GM19324 (cell line): ENCODE measurements at regions not wholly inside any gene's neighbourhood (a gene's known extent, or its start where the extent isn't known, plus 50 kb on each side); places are given as distances from the start of the nearest gene placed in this dataset.
A peak's percentile ranks its signal among the peaks of the same experiment; 100 is the strongest.

ENCODE experiments used
- ATAC-seq: cut with Tn5 transposase; IDR thresholded peaks from one replicate; pipeline ENCODE4 v1.9.1; 2021; ENCODE audit warnings: mild to moderate bottlenecking, moderate library complexity; ENCODE audit not compliant: unreplicated experiment, low FRiP score

DNA sequence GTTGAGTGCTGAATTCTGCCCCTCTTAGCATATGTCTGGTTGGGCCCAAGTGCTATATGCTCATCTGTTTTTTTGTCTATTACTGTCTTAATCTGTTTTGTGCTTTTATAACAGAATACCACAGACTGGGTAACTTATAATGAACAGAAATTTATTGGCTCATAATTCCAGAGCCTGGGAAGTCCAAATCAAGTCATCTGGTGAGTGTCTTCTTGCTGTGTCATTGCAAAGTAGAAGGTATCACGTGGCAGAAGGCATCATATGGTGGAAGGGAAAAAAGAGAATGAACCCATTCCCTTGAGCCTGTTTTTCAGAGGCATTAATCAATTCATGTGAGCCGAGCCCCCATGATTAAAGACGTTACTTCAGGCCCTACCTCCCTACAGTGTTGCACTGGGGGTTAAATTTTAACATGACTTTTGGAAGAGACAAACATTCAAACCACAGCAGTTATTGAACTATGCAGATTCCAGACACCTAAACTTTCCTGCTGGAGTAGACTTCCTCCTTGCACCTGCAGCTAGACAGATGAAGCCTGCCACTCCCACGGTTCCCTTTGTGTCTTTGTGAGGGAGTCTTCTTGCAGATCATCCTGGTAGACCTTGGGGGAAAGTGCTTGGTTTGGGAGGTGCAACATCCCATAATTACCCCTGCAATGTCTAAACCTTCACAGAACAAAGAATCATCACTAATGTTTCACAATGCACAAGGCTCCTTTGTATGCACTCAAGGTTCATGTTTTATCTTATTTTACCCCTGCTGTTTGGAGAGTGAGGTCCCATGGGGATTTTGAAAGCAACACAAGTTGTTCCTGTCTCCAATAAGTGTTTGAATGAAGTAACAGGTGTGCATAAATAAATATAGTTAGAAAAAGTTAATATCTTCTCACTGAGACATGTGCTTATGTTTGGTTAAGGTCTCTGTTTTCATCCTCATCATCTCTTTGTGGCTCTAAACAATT is 64.7 kb upstream of the XCR1 start:
- ATAC-seq = peak; percentile 11

DNA sequence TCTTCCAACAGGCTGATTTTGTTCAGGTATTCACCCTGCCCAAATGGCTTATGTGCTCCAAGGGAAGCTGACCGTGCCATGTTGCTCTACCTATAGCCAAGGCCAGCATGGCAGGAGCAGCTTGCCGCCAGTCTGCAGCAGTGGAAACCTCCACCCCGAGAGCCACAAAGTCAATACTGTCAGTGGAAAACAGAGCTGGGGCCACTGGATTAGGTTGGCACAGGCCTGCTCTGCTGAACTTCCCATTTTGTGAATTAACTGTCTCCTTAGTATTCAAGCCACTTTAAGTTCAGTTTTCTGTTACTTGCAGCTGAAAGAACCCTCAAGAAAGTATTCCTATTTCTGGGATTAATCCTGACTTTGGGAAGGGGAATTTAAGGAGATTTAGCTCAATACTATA is 63.8 kb upstream of the XCR1 start:
- ATAC-seq = no peak

- ATAC-seq = no peak
Measured at GRCh38 chr3:46090161-46090591, 62.9 kb upstream of the XCR1 start.

DNA sequence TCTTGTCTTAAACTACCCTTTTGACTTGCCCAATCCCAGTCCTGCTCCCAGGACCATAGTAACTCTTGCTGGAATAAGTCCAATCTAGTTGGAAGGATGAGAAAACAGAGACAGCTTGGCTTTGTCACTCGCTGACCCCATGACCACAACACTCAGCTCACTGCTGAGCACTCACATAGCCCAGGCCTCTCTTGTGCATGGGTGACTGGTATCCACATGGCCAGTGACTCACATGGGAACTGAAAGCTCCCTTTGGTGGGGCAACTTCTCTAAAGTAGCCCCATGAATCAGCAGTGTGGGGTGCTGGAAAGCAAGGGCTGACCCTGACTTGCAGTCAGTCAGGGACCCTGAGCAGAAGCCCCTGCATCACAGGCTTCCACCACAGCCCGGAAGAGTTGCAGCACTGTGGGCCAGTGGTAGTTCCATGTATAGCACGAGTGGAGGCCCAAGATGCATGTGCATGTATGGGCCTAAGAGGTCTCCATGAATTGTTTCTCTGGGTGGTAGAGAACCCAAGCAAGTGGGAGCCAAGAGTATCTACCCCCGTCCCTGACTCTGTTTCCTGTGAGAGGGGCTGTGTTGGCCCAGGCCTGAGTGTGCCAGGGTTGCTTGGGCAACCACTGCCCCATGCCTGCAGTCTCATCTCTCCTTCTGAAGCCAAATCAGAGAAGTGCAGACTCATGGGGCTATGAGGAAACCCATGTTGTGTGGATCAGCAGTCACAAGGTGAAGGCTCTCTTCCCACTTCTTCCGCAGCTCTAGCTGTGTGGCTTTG is 62.1 kb upstream of the XCR1 start:
- no peak for ATAC-seq

- no peak for ATAC-seq
Measured at GRCh38 chr3:46087871-46088270, 60.6 kb upstream of the XCR1 start.

DNA sequence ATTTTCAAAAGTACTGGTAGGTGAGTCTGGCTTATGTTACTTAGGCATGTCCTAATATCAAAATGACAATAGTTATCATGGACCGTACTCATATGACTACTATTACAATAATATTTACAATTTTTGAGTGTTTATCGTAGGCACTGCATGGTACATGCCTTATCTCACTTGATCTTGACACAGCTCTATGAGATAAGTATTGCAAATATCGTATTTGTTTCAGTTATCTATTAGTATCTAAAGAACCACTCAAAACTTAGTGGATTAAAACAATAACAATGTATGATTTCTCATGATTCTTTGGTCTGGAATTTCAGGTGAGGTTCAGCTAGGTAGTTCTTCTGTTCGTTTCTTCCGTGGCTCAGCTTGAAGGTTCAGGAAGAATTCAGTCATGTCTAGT is 59.7 kb upstream of the XCR1 start:
- ATAC-seq = no peak

DNA sequence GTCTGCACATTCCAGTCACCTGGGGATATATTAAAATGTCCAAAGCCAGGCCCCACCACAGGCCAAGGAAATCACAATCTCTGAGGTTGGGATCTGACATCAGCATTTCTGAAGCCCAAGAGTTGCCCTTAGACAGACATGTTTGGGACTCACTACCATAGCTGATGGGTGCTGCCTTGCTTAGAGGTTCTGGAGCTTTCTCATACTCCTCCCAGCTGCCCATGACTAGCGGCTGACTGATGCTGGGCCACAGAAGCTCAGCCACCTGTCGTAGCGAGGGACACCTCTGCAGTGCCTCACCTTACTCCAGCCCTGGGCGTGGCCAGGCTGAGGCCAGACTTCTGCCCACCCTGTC is 58.8 kb upstream of the XCR1 start:
- ATAC-seq = no peak

DNA sequence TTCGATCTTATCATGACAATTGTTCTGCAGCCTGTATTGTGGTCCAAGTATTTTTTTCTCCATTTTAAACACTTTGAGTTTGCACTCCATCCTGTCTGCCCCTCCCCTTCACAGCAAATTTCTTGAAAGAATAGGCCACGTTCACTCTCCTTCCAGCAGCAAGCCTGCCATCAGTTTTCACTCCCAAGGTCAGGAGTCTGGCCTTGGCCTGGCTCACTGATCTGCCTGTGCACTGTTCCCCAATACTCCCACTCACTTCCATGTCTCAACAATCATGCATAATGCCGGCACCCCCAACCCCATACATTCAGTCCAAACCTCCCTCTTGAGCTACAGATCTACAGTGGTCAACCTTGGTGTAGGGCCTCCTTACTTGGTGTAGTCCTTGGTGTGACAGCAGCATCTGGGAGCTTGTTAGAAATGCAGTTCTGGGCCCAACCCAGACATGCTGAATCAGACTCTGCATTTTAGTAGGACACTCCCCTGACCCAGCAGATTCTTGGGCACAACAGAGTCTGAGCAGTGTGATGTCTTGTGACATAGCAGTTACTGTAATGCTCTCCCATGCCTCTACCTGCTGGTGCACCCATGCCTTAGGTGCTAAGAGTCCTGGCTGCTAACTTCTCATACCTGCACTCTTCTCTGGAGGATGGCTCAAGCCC is 58.3 kb upstream of the XCR1 start:
- no peak for ATAC-seq

GRCh38 chr3:46083956-46084355 is 56.7 kb upstream of the XCR1 start:
- ATAC-seq = no peak

DNA sequence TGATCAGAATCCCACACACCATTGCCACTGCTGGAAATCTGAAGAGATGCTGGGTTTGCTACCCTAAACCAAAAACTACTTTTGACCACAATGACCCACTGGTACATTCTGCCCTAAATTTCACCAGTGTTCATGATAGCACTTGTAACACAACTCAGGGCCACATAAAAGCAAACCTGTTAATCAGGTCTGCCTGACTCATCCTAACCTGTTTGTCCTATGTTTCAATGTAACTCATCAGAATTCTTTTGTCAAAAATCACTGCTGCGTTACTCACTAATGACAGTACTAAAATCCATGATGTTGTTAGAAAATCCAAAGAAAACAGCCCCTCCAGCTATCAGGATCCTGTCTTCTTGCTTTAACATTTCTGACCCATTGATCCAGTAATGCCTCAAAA is 55.6 kb upstream of the XCR1 start:
- no peak for ATAC-seq

GRCh38 chr3:46082021-46082420 is 54.7 kb upstream of the XCR1 start:
- ATAC-seq = no peak

DNA sequence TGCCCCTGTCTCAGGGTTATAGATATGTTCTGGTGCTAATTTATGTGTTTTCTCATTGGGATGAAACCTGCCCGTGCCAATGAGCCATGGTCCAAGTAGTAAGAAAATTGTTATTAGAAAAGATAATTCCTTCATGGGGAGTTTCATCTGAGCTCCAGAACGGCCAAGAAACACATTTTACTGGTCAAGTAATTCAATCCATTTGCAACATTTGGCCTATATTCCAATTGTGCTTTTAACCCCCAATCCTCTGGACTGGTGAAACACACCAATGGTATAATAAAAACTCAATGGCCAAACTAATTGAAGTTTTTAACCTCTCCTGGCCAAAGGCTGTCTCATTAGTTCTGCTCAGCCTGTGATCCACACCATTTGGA is 53.7 kb upstream of the XCR1 start:
- no peak for ATAC-seq

DNA sequence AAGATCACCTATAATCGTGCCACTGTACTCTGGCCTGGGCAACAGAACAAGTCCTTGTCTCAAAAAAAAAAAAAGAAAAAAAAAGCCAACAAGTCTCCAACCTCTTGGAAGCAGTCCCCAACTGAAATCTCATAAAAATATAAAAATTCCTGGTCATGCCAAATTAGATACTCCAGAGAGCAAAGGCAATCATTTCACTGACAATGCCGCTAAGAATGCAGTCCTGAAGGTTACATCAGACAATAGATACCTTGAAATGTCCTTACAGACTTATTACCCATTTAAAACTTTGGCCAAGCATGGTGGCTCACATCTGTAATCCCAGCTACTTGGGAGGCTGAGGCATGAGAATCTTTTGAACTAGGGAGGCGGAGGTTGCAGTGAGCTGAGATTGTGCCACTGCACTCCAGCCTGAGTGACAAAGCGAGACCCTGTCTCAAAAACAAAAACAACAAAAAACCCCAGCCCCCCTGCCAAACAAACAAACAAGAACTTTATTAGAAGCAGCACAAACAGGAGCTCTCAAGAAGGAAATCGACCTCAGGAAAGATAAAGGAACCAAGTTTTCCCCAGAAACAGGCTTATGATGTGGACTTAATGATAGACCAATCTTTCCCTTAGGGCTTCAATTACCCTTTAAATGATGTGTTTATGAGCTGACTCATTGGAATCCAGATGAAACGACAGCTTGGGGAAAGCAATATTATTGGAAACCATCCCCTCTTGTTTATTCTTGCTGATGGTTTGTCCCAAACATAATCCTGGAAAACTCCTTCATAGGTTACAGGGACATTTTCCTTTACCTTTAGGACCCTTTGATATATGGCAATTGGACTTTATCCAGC is 53.1 kb upstream of the XCR1 start:
- no peak for ATAC-seq

GRCh38 chr3:46078712-46079400 is 51.6 kb upstream of the XCR1 start:
- ATAC-seq = no peak
